HG02610 (cell line): ENCODE measurements at regions not wholly inside any gene's neighbourhood (a gene's known extent, or its start where the extent isn't known, plus 50 kb on each side); places are given as distances from the start of the nearest gene placed in this dataset.

ENCODE experiments used
- ATAC-seq: cut with Tn5 transposase; IDR thresholded peaks from one replicate; pipeline ENCODE4 v1.9.1; 2021; ENCODE audit warnings: mild to moderate bottlenecking, moderate library complexity; ENCODE audit not compliant: unreplicated experiment

GRCh38 chr9:1653282-1653681 is 361.9 kb upstream of the SMARCA2 start:
- no peak for ATAC-seq

- ATAC-seq = no peak
Measured at GRCh38 chr9:1658661-1659362, 356.3 kb upstream of the SMARCA2 start.

GRCh38 chr9:1659363-1659690 is 355.8 kb upstream of the SMARCA2 start:
- no peak for ATAC-seq

GRCh38 chr9:1668441-1668840 is 346.7 kb upstream of the SMARCA2 start:
- no peak for ATAC-seq

- no peak for ATAC-seq
Measured at GRCh38 chr9:1673300-1673699, 341.8 kb upstream of the SMARCA2 start.

GRCh38 chr9:1676771-1677170 is 338.4 kb upstream of the SMARCA2 start:
- ATAC-seq = no peak

GRCh38 chr9:1683951-1684350 is 331.2 kb upstream of the SMARCA2 start:
- ATAC-seq = no peak

GRCh38 chr9:1698991-1699390 is 316.2 kb upstream of the SMARCA2 start:
- ATAC-seq = no peak

GRCh38 chr9:1701113-1701512 is 314.0 kb upstream of the SMARCA2 start:
- ATAC-seq = no peak

GRCh38 chr9:1702701-1703100 is 312.4 kb upstream of the SMARCA2 start:
- no peak for ATAC-seq

- ATAC-seq = no peak
Measured at GRCh38 chr9:1707291-1707690, 307.9 kb upstream of the SMARCA2 start.

GRCh38 chr9:1708219-1708618 is 306.9 kb upstream of the SMARCA2 start:
- ATAC-seq = no peak

- ATAC-seq = no peak
Measured at GRCh38 chr9:1709347-1709746, 305.8 kb upstream of the SMARCA2 start.

GRCh38 chr9:1712861-1713450 is 302.2 kb upstream of the SMARCA2 start:
- no peak for ATAC-seq

GRCh38 chr9:1713841-1714240 is 301.3 kb upstream of the SMARCA2 start:
- no peak for ATAC-seq

GRCh38 chr9:1717882-1718281 is 297.3 kb upstream of the SMARCA2 start:
- no peak for ATAC-seq

- ATAC-seq = no peak
Measured at GRCh38 chr9:1718836-1719235, 296.3 kb upstream of the SMARCA2 start.

GRCh38 chr9:1721196-1721595 is 294.0 kb upstream of the SMARCA2 start:
- ATAC-seq = no peak

- ATAC-seq = no peak
Measured at GRCh38 chr9:1722404-1722803, 292.7 kb upstream of the SMARCA2 start.

GRCh38 chr9:1723522-1724015 is 291.6 kb upstream of the SMARCA2 start:
- ATAC-seq = no peak

GRCh38 chr9:1726993-1727759 is 288.0 kb upstream of the SMARCA2 start:
- no peak for ATAC-seq

GRCh38 chr9:1729631-1730030 is 285.5 kb upstream of the SMARCA2 start:
- ATAC-seq = no peak
